ENCODE measurements at regions not wholly inside any gene's neighbourhood (a gene's known extent, or its start where the extent isn't known, plus 50 kb on each side); places are given as distances from the start of the nearest gene placed in this dataset.

DNA sequence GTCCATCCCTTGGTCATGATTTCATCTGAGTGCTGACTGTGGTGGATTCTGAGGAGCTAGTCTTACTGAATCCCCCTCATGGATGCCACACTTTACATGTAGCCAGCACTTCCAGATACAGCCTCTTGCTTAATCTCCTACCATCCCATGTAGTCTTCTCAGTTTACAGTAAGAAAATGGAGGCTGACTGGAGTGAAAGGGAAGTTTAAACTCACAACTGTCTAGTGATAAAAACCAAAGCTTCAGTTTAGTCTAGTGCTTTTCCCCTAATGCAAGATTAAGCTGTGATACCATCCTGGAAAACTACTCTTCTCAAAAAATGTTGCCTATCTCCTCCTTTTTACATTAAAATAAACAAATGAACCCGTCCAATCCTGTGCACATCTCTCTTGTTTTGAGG, 146.8 kb upstream of the HES1 start:
- no peak for DNase-seq
- intact Hi-C loops (cut with micrococcal nuclease) = no loop called here
- no peak for ATAC-seq

GRCh38 chr3:193991666-193992424, 144.1 kb upstream of the HES1 start:
- DNase-seq (no peak), ATAC-seq (no peak)
- intact Hi-C loops (cut with micrococcal nuclease) = no loop called here

DNA sequence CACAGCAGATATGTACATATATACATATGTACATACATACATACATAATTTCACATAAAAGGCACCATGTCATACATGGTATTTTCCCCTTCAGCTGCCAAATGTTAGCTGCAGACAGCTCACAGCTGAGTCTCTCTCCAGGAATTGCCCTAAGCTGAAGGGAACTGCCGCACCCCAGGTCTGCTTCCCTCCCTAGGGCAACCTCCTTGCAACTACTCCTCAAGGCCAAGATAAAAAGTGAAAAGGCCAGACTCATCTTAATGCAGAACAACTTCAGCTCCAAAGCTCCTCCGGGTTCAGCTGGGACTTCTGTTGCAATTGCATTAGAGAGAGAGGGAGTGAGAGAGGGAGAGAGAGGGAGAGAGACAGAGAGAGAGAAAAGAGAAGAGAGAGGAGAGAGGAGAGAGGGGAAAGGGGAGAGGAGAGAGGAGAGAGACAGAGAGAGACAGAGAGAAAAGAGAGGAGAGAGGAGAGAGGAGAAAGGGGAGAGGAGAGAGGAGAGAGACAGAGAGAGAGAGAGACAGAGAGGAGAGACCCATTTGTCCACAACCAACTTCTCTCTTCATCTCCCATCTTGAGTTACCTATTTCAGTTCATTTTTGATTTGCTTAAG, 143.4 kb upstream of the HES1 start:
- no peak for DNase-seq
- no peak for ATAC-seq
- intact Hi-C loops (cut with micrococcal nuclease) = no loop called here

DNA sequence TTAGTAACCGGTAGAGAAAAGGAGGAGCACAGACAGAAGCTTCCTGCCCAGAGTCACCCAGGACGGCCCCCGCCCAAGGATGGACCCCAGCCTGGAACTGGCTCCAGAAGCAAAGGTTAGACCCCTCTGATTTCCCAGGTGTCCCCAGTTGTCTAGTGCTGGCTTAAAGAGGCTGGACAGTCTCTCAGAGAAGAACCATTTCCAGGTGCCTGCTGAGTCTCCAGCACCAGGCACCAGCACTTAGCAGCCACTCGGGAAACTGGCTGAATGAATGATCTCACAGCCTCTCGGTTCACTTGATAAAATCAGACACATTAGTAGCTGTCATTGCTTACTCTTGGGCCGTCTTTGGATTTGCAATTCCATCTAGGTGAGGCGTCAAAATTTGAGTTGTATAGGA, 139.7 kb upstream of the HES1 start:
- ATAC-seq (peak; percentile 8), DNase-seq (no peak)
- intact Hi-C loops (cut with micrococcal nuclease) = no loop called here

DNA sequence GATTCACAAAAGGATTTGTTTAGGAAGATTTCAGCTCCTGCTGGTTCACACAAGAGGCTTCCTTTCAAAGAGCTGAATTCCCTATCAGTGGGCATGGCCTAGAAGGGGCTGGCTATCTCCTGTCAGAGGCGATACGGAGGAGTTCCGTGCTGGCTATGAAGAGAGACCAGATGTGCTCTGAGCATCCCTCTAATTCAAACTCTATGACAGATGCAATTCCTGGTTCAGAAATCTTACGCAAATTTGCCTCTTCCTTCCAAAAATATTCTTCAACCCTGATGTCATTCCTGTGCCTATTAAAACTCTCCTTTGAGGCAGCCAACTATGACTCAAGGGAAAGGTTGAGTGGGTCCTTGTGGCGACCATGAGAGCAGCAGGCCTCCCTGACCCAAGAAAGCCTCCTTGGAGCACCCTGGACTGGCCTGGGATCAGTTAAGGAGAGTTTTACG, 139.3 kb upstream of the HES1 start:
- intact Hi-C loops (cut with micrococcal nuclease) = no loop called here

GRCh38 chr3:193997228-193998122, 138.5 kb upstream of the HES1 start:
- peak; percentile 91 for ATAC-seq
- intact Hi-C loops (cut with micrococcal nuclease) = no loop called here
- DNase-seq = peak; percentile 67

More for the DNA sequence above, 139.3 kb upstream of the HES1 start:
- no peak for ATAC-seq
- DNase-seq = no peak

GRCh38 chr3:193998123-193998448, 137.9 kb upstream of the HES1 start:
- DNase-seq = no peak
- intact Hi-C loops (cut with micrococcal nuclease) = no loop called here
- no peak for ATAC-seq

- intact Hi-C loops (cut with micrococcal nuclease) = no loop called here
- ATAC-seq = no peak
- no peak for DNase-seq
Observed at GRCh38 chr3:193998628-193999195, 137.2 kb upstream of the HES1 start.

- intact Hi-C loops (cut with micrococcal nuclease) = no loop called here
- no peak for DNase-seq
- no peak for ATAC-seq
Observed at GRCh38 chr3:194000100-194000499, 135.8 kb upstream of the HES1 start.

DNA sequence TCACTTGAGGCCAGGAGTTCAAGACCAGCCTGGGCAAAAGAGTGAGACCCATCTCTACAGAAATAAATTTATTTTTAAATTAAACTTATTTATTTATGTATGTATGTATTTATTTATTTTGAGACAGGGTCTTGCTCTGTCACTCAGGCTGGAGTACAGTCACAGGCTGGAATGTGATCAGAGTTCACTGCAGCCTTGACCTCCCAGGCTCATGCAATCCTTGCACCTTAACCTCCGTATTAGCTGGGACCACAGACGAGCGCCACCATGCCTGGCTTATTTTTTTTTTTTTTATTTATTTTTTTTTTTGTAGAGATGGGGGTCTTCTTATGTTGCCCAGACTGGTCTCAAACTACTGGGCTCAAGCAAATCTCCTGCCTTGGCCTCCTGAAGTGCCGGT, 135.2 kb upstream of the HES1 start:
- intact Hi-C loops (cut with micrococcal nuclease) = no loop called here
- no peak for DNase-seq

DNA sequence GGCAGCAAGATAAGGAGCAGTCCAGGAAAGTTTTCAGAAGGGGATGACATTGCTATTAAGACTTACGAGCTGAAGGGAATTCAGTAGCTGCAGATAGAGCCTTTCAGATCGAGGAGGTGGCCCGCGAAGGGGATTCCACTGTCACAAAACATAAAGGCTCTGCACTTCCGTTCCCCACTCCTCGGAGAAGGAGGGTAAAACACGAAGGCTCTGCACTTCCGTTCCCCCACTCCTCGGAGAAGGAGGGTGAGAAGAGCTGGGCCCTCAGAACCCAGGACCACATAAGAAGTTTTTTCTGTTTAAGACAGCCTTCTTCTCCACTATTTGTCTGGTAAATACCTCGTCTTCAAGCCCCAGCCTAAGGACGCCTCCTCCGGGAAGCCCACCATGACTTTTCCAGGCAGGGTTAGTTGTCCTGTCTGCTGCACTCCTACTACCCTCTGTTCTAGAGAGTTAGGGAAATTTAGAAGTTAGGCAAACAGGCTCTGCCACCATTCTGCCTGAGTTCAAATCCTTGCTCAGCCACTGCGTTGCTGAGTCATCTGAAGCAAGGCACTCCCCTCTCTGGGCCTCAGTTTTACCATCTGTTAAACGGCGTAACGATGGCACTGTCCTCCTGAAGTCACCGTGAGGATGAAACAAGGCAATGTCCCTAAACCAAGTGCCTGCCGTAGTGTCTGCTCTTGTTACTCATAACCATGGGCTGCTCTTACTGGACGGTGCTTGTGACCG, 134.1 kb upstream of the HES1 start:
- ATAC-seq = no peak
- intact Hi-C loops (cut with micrococcal nuclease) = no loop called here
- no peak for DNase-seq

More for the DNA sequence above, 135.2 kb upstream of the HES1 start:
- ATAC-seq = no peak

- intact Hi-C loops (cut with micrococcal nuclease) = no loop called here
- peak; percentile 92 for DNase-seq
- peak; percentile 92 for ATAC-seq
Observed at GRCh38 chr3:194003114-194004057, 132.6 kb upstream of the HES1 start.

- DNase-seq (no peak), ATAC-seq (no peak)
- intact Hi-C loops (cut with micrococcal nuclease) = no loop called here
Observed at GRCh38 chr3:194005930-194006501, 129.9 kb upstream of the HES1 start.

DNA sequence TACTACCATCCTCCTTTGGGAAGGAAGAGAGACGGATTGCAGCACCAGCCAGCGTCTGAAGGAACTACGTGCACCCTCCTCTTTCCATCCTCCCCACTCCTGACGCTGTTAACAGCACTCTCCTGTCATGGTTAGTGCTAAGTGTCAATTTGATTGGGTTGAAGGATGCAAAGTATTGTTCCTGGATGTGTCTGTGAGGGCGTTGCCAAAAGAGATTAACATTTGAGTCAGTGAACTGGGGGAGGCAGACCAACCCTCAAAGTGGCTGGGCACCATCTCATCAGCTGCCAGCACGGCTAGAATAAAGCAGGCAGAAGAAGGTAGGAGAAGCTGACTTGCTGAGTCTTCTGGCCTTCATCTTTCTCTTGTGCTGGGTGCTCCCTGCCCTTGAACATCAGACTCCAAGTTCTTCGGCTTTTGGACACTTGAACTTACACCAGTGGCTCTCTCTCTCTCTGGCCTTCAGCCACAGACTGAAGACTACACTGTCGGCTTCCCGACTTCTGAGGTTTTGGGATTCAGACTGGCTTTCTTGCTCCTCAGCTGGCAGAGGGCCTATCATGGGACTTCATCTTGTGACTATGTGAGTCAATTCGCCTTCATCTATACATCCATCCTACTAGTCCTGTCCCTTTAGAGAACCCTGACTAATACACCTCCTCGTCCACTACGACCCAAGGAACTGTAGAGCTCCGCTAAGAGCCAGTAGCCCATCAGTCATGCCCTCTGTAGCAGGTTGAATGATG, 128.2 kb upstream of the HES1 start:
- ATAC-seq (peak; percentile 16), DNase-seq (no peak)
- intact Hi-C loops (cut with micrococcal nuclease) = no loop called here

- intact Hi-C loops (cut with micrococcal nuclease) = no loop called here
- ATAC-seq (no peak), DNase-seq (no peak)
Observed at GRCh38 chr3:194009019-194009418, 126.9 kb upstream of the HES1 start.

- ATAC-seq (peak; percentile 75), DNase-seq (no peak)
- intact Hi-C loops (cut with micrococcal nuclease) = no loop called here
Observed at GRCh38 chr3:194009892-194010533, 125.9 kb upstream of the HES1 start.

DNA sequence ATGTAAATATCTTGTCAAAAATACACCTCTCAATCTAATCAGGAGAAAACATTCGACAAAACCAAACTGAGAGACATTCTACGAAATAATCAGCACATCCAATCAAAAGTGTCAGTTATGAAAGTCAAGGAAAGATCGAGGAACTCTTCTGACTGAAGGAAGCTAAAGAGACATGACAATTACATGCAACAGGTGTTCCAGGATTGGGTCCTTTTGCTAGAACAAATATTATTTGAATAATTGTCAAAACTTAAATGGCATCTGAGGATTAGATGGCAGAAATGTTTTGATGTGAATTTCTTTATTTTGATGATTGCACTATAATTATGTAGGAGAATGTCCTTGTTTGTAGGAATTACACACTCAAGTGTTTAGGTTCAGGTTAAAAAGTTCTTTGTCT, 124.1 kb upstream of the HES1 start:
- intact Hi-C loops (cut with micrococcal nuclease) = no loop called here
- DNase-seq (no peak), ATAC-seq (no peak)
